HEK293T (cell line): ENCODE measurements at regions not wholly inside any gene's neighbourhood (a gene's known extent, or its start where the extent isn't known, plus 50 kb on each side); places are given as distances from the start of the nearest gene placed in this dataset.

ENCODE experiments used
- CTCF ChIA-PET: fragments of 350-600 bp; formaldehyde crosslinking; extraction: SDS; loops from one replicate; lab custom pipeline; 2021; ENCODE audit warnings: antibody characterized with exemption, inconsistent platforms; lab: Yijun Ruan, JAX
- POLR2A ChIA-PET: fragments of 350-600 bp; formaldehyde crosslinking; extraction: SDS; loops from one replicate; lab custom pipeline; 2020; ENCODE audit warnings: antibody characterized with exemption, inconsistent platforms; lab: Yijun Ruan, JAX
- DNase-seq: peaks from one replicate; pipeline ENCODE4 v3.0.0; 2012; ENCODE audit warnings: mixed read lengths; ENCODE audit errors: extremely low spot score
- ARNT ChIP-seq: fragments of 450-650 bp; IDR thresholded peaks from 2 replicates; pipeline ENCODE4 v1.6.1; 2017; ENCODE audit warnings: mild to moderate bottlenecking
- BHLHE40 ChIP-seq: fragments of 450-650 bp; IDR thresholded peaks from 2 replicates; pipeline ENCODE4 v1.6.1; 2016; ENCODE audit warnings: mild to moderate bottlenecking, moderate library complexity, borderline replicate concordance
- CTBP1 ChIP-seq: fragments of 450-650 bp; IDR thresholded peaks from 2 replicates; pipeline ENCODE4 v1.6.1; 2016; ENCODE audit warnings: borderline replicate concordance
- ELF4 ChIP-seq: fragments of 450-650 bp; IDR thresholded peaks from 2 replicates; pipeline ENCODE4 v1.6.1; 2017; ENCODE audit warnings: antibody characterized with exemption
- FOXA1 ChIP-seq: fragments of 450-650 bp; IDR thresholded peaks from 2 replicates; pipeline ENCODE4 v1.6.1; 2016; ENCODE audit warnings: mild to moderate bottlenecking
- FOXK2 ChIP-seq: fragments of 450-650 bp; IDR thresholded peaks from 2 replicates; pipeline ENCODE4 v1.6.1; 2016; ENCODE audit warnings: mild to moderate bottlenecking
- FOXM1 ChIP-seq: fragments of 450-650 bp; IDR thresholded peaks from 2 replicates; pipeline ENCODE4 v1.6.1; 2017; ENCODE audit warnings: mild to moderate bottlenecking, borderline replicate concordance
- HDGF ChIP-seq: fragments of 450-650 bp; IDR thresholded peaks from 2 replicates; pipeline ENCODE4 v1.6.1; 2017; ENCODE audit warnings: antibody characterized with exemption, borderline replicate concordance
- L3MBTL2 ChIP-seq: fragments of 450-650 bp; conservative IDR thresholded peaks from 2 replicates; pipeline ENCODE4 v1.6.1; 2016; ENCODE audit warnings: mild to moderate bottlenecking
- LEF1 ChIP-seq: fragments of 450-650 bp; IDR thresholded peaks from 2 replicates; pipeline ENCODE4 v1.6.1; 2017; ENCODE audit warnings: mild to moderate bottlenecking, borderline replicate concordance
- NFRKB ChIP-seq: fragments of 450-650 bp; IDR thresholded peaks from 2 replicates; pipeline ENCODE4 v1.6.1; 2016; ENCODE audit warnings: mild to moderate bottlenecking, moderate library complexity
- PKNOX1 ChIP-seq: fragments of 450-650 bp; IDR thresholded peaks from 2 replicates; pipeline ENCODE4 v1.6.1; 2016
- SP1 ChIP-seq: fragments of 450-650 bp; IDR thresholded peaks from 2 replicates; pipeline ENCODE4 v1.6.1; 2017
- SUZ12 ChIP-seq: fragments of 450-650 bp; IDR thresholded peaks from 2 replicates; pipeline ENCODE4 v1.6.1; 2016; ENCODE audit warnings: mild to moderate bottlenecking
- TARDBP ChIP-seq: fragments of 450-650 bp; IDR thresholded peaks from 2 replicates; pipeline ENCODE4 v1.6.1; 2016
- ZNF384 ChIP-seq: fragments of 450-650 bp; IDR thresholded peaks from 2 replicates; pipeline ENCODE4 v1.6.1; 2016

- POLR2A ChIA-PET = no interaction called here
- no peak for TF ChIP-seq PKNOX1
- no peak for TF ChIP-seq NFRKB
- TF ChIP-seq TARDBP = no peak
- no peak for TF ChIP-seq HDGF
- TF ChIP-seq FOXK2 = no peak
- TF ChIP-seq CTBP1 = no peak
- TF ChIP-seq FOXM1 = no peak
- TF ChIP-seq ZNF384 = no peak
- no peak for TF ChIP-seq L3MBTL2
- TF ChIP-seq FOXA1 = no peak
- no peak for TF ChIP-seq SP1
- no peak for TF ChIP-seq BHLHE40
- TF ChIP-seq ELF4 = no peak
- no peak for TF ChIP-seq SUZ12
- no peak for DNase-seq
- CTCF ChIA-PET = interaction anchor here (0.7 kb wide), 1 partner anchor 9 kb away, joined by 3 read pairs; no protein-coding TSS in a partner anchor
These were observed 293.0 kb upstream of the ATP11B start for GRCh38 chr3:182500289-182500688.

- no peak for TF ChIP-seq SP1
- TF ChIP-seq HDGF = no peak
- TF ChIP-seq FOXM1 = no peak
- TF ChIP-seq PKNOX1 = no peak
- TF ChIP-seq SUZ12 = no peak
- no peak for TF ChIP-seq L3MBTL2
- no peak for TF ChIP-seq NFRKB
- no peak for TF ChIP-seq FOXA1
- no peak for TF ChIP-seq TARDBP
- TF ChIP-seq LEF1 = no peak
- TF ChIP-seq ELF4 = no peak
- no peak for TF ChIP-seq ZNF384
- CTCF ChIA-PET = no interaction called here
- DNase-seq = no peak
- POLR2A ChIA-PET = no interaction called here
These were observed 291.4 kb upstream of the ATP11B start for GRCh38 chr3:182501856-182502255.

GRCh38 chr3:182503401-182503800, 289.9 kb upstream of the ATP11B start:
- CTCF ChIA-PET = interaction anchor here (0.8 kb wide), 1 partner anchor 60 kb away, joined by 3 read pairs; no protein-coding TSS in a partner anchor

GRCh38 chr3:182508919-182509711, 284.2 kb upstream of the ATP11B start:
- TF ChIP-seq L3MBTL2 (no peak), TARDBP (no peak), SP1 (no peak), SUZ12 (no peak), NFRKB (no peak), ELF4 (no peak), ARNT (no peak), LEF1 (no peak), ZNF384 (no peak)
- ChIA-PET CTCF (no interaction called here), POLR2A (no interaction called here)
- no peak for DNase-seq

More at GRCh38 chr3:182503401-182503800, 289.9 kb upstream of the ATP11B start:
- no peak for DNase-seq
- POLR2A ChIA-PET = no interaction called here
- TF ChIP-seq HDGF = no peak
- TF ChIP-seq L3MBTL2 = no peak
- no peak for TF ChIP-seq ZNF384
- no peak for TF ChIP-seq ELF4
- TF ChIP-seq TARDBP = no peak
- no peak for TF ChIP-seq LEF1
- TF ChIP-seq SP1 = no peak
- no peak for TF ChIP-seq BHLHE40

- POLR2A ChIA-PET = no interaction called here
- TF ChIP-seq SP1 = no peak
- TF ChIP-seq FOXA1 = no peak
- no peak for TF ChIP-seq FOXK2
- TF ChIP-seq LEF1 = no peak
- TF ChIP-seq PKNOX1 = no peak
- no peak for TF ChIP-seq SUZ12
- TF ChIP-seq FOXM1 = no peak
- TF ChIP-seq ELF4 = no peak
- no peak for TF ChIP-seq L3MBTL2
- no peak for TF ChIP-seq CTBP1
- no peak for TF ChIP-seq BHLHE40
- no peak for TF ChIP-seq TARDBP
- no peak for TF ChIP-seq ARNT
- no peak for DNase-seq
- CTCF ChIA-PET = no interaction called here
These were observed 283.4 kb upstream of the ATP11B start for GRCh38 chr3:182509844-182510460.

GRCh38 chr3:182514236-182514964, 278.9 kb upstream of the ATP11B start:
- ChIA-PET CTCF (no interaction called here), POLR2A (no interaction called here)
- TF ChIP-seq ELF4 (no peak), PKNOX1 (no peak), SUZ12 (no peak), SP1 (no peak), FOXK2 (no peak), TARDBP (no peak), ARNT (no peak), CTBP1 (no peak), BHLHE40 (no peak), FOXA1 (no peak)
- no peak for DNase-seq
